ENCODE measurements at regions not wholly inside any gene's neighbourhood (a gene's known extent, or its start where the extent isn't known, plus 50 kb on each side); places are given as distances from the start of the nearest gene placed in this dataset.

GRCh38 chr6:12479451-12479850 lies 189.3 kb downstream of the EDN1 start:
- no peak for TF ChIP-seq POLR2A (IDR thresholded peaks at IDR 0.05)
- TF ChIP-seq CTCF (IDR thresholded peaks at IDR 0.05), result no peak

All from esophagus squamous epithelium (tissue), 4 donors.